Motor neuron (in vitro differentiated cells): ENCODE measurements at regions not wholly inside any gene's neighbourhood (a gene's known extent, or its start where the extent isn't known, plus 50 kb on each side); places are given as distances from the start of the nearest gene placed in this dataset.

Experiments
- ATAC-seq, 8 experiments: fragments of 200-7000 bp; cut with Tn5 transposase; replicated peaks in 6 of 8; 2 replicates each; pipeline ENCODE4 v1.8.0; 2021; ENCODE audit warnings: mild to moderate bottlenecking in 8 of 8, moderate library complexity in 8 of 8
- H3K27ac ChIP-seq, 2 donors: fragments of 250-450 bp; sonication (Bioruptor Pico); 2 replicates each; pipeline ENCODE4 v1.9.0; 2021; ENCODE audit warnings: antibody characterized with exemption in 2 of 2, mild to moderate bottlenecking in 2 of 2, moderate library complexity in 1 of 2
- H3K4me1 ChIP-seq, 2 donors: fragments of 250-450 bp; sonication (Bioruptor Pico); replicated peaks in 1 of 2; 2 replicates each; pipeline ENCODE4 v1.6.1; 2021; ENCODE audit warnings: antibody characterized with exemption in 2 of 2, mild to moderate bottlenecking in 2 of 2, moderate library complexity in 1 of 2
- H3K4me3 ChIP-seq, 5 donors: fragments of 250-450 bp; sonication (Bioruptor Pico); 2 replicates each; pipeline ENCODE4 v1.9.0; 2021; ENCODE audit warnings: antibody characterized with exemption in 5 of 5, mild to moderate bottlenecking in 5 of 5, moderate library complexity in 4 of 5
- WGBS, 10 experiments: fragments of 450-650 bp; shearing (Covaris generic); methylation state at CpG; one replicate each; pipeline ENCODE4 v1.0.0; 2022; 5-methylcytosine and 5-hydroxymethylcytosine counted together
- in situ Hi-C, 9 experiments: fragments of 400-800 bp; cut with MboI; loops; one replicate each; pipeline ENCODE4 v1.15.0; 2021; ENCODE audit warnings: low sequenced_read_pairs in 9 of 9, low pct_unique_long_range_greater_than_20kb in 2 of 9; ENCODE audit not compliant: unreplicated experiment in 9 of 9

DNA sequence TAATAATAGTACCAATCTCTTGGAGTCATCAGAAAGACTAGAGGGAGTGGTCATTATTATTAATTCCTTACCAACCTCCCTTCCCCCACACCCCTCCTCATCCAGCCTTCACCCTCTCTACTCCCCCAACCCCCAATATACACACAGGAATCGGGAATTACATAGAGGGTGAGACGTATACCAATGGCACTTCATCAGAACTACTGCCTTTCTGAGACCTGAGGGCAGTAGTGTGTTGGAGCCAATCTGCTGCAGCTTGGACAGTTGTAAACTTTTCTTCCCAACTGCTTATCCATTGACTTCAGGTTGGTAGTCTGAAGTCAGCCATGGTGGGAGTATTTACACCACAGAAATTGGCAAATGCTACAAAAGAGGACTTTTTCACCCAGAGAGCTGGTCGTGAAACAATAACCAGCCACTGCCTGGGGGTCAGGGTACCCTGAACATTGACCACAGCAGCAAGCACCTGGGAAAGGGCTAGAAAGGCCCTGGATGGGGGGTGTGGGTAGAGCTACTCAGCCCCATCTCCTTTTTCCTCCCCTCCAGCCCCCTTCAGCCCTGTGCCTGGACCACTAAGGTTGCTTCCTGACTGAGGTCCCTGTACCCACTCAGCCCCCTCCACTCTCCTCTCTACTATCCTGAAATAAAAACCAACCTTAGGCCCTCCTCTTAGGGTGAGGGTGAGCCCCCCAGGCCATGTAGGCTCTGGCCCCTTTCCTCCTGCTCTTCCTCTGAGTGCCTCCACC, 161.5 kb downstream of the MRPL14 start:
- in situ Hi-C loops, result no loop called here
- Histone ChIP-seq H3K27ac (no peak overlapping the region), H3K4me3 (no peak overlapping the region), H3K4me1 (peaks cover 7% of the 10 kb centered on the region in 2 donors)
- WGBS, 10 experiments, result 83% methylated on average over 2 of the region's 3 CpGs; no CpG with 5 or more reads in 9 of the 10 experiments
- ATAC-seq, result no peak

DNA sequence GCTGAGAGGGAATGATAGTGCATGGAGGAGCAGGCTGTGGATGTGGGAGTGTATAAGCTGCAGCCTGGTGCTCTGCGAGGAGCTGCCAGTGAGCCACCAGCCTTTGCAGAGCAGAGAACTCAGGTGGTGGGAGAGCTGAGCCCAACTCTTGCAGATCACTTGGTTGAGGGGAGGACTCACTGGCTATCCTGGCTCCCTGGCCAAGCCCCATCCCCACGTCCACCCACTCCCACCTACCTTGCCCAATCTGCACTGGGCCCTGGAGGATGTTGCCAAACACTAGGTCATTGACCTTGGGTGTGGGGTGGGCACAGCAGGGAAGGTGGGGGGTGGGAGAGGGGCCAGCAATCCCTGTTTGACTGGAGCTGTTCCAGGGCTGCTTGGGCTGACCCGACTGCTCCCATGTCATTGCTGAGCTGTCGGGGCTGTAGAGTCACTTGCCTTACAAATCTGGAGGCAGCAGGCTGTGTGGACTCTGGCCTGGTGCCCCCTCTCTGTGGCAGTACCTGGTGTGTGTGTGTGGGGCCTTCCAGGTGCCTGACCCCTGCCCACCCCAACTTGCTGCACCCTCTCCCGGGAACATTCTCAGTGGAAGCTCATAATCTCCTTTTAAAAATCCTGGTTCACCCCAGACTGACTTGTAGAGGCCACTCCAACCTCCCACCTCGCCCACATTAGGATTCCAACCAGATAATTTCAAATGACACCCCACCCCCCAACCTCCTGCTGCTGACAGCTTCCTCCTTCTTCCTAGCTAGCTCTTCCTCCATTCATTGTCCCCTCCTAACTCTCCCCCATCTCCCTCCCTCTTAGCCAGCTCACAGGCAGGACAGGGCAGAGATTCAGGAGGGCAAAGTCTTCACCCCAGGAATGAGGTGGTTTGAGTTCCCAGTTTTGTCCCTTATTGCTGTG, 162.3 kb downstream of the MRPL14 start:
- H3K27ac ChIP-seq, result no peak overlapping the region
- WGBS, 10 experiments, result 42 to 75% (median 73%) methylated on average over 1 to 4 of the region's 6 CpGs; no CpG with 5 or more reads in 6 of the 10 experiments
- in situ Hi-C loops, result no loop called here
- no peak overlapping the region for H3K4me3 ChIP-seq
- ATAC-seq, result no peak
- H3K4me1 ChIP-seq, result peaks cover 7% of the 10 kb centered on the region in 2 donors

DNA sequence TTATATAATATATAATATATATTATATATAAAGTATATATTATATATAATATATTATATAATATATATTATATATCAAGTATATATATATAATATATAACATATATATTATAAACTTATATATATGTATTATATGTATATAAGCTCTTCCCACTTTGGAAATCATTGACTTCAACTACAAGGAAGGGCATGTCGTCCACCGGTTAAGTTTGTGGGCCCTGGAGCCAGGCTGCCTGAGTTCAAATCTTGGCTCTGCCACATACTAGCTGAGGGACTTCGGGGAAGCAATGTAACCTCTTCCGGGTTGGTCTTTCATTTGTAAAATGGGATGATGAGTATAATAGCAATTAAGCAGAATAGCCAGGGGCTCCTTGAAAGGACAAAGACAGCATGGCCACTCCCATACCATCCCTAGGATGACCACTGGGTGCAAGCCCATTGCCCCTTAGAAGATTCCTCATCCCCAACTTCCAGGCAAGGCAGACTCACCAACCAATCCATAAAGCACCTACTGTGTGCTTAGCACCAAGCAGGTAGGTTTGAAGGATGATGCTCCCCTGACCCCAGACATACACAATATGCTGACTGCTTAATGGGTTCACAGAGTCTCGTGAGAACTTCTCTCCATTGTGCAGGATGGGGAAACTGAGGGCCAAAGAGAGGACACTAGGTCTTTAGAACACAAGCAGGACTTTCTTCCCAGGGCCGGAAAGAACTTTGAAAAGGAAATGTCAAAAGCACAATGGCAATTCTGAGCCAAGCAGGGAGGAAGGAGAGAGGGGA, 163.2 kb downstream of the MRPL14 start:
- ATAC-seq, result no peak
- no peak overlapping the region for H3K27ac ChIP-seq
- H3K4me3 ChIP-seq, result no peak overlapping the region
- in situ Hi-C loops, result no loop called here
- H3K4me1 ChIP-seq, result peaks cover 7% of the 10 kb centered on the region in 2 donors
- WGBS, 10 experiments, result 0 to 100% (median 65%) methylated on average over 1 to 6 of the region's 6 CpGs; no CpG with 5 or more reads in 1 of the 10 experiments

DNA sequence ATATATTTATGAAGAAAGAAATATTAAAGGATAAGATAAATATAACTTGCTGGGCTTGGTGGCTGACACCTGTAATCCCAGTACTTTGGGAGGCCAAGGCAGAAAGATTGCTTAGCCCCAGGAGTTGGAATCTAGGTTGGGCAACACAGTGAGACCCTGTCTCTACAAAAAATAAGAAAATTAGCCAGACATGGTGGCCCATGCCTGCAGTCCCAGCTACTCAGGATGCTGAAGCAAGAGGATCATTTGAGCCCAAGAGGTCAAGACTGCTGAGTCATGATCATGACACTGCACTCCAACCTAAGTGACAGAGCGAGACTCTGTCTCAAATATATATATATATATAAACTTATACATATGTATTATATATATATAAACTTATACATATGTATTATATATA, 164.0 kb downstream of the MRPL14 start:
- no peak for ATAC-seq
- peaks cover 2 to 3% of the 10 kb centered on the region in 2 donors for H3K4me1 ChIP-seq
- no peak overlapping the region for H3K4me3 ChIP-seq
- in situ Hi-C loops, result no loop called here
- WGBS, 10 experiments, result 90 to 100% (median 100%) methylated on average over 1 of the region's 1 CpG; no CpG with 5 or more reads in 6 of the 10 experiments
- no peak overlapping the region for H3K27ac ChIP-seq

DNA sequence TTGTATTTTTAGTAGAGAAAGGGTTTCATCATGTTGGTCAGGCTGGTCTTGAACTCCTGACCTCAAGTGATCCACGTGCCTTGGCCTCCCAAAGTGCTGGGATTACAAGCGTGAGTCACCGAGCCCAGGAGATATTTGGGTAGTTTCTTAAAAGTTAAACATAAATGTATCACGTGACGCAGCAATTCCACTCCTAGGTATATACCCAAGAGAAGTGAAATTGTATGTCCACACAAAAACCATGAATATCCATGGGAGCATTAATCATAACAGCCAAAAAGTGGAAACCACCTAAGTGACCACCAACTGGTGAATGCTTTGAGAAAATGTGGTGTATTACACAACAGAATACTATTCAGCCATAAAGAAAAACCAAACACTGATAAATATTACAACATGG, 164.8 kb downstream of the MRPL14 start:
- Histone ChIP-seq H3K4me1 (no peaks in the 10 kb centered on the region), H3K27ac (no peak overlapping the region), H3K4me3 (no peak overlapping the region)
- ATAC-seq, result no peak
- WGBS, 10 experiments, result 79 to 100% (median 93%) methylated on average over 2 to 5 of the region's 5 CpGs; no CpG with 5 or more reads in 1 of the 10 experiments
- in situ Hi-C loops, result no loop called here

DNA sequence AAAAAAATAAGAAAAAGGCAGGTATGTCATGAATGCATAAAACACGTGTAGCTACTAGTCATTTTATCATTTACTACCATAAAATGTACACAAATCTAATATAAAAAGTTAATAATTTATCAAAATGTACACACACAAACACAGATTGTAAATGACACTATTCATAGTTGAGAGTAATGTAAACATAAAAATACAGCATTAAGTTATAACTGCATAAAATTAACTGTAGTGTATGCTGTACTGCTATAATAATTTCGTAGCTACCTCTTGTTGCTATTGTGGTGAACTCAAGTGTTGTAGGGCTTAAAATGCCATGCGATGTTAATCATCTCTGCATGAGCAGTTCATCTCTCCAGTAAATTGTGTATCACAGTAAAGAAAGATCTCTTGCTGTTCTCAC, 170.0 kb downstream of the MRPL14 start:
- in situ Hi-C loops, result no loop called here

DNA sequence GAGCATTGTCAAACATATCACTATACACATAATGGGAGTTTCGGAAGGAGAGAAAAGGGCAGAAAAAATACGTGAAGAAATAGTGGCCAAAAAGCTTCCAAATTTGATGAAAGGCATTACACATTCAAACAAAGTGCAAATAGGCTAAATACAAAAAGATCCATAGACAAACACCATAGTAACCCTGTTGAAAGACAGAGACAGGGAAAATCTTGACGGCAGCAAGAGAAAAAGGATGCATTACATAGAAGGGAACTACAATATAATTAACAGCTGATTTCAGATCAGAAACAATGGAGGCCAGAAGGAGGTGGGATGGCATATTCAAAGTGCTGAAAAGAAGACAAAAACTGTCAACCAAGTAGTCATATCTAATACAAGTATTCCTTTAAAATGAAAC, 170.8 kb downstream of the MRPL14 start:
- WGBS, 10 experiments, result 63 to 100% (median 82%) methylated on average over 2 to 3 of the region's 3 CpGs; no CpG with 5 or more reads in 1 of the 10 experiments
- in situ Hi-C loops, result no loop called here
- H3K4me3 ChIP-seq, result no peak overlapping the region
- peaks cover 6 to 8% of the 10 kb centered on the region in 2 donors for H3K4me1 ChIP-seq
- no peak for ATAC-seq
- no peak overlapping the region for H3K27ac ChIP-seq

More for the DNA sequence above, 170.0 kb downstream of the MRPL14 start:
- WGBS, 10 experiments, result 27 to 91% (median 65%) methylated on average over 1 to 3 of the region's 3 CpGs; no CpG with 5 or more reads in 1 of the 10 experiments
- H3K4me1 ChIP-seq, result no peaks in the 10 kb centered on the region
- H3K4me3 ChIP-seq, result no peak overlapping the region
- no peak overlapping the region for H3K27ac ChIP-seq
- no peak for ATAC-seq

DNA sequence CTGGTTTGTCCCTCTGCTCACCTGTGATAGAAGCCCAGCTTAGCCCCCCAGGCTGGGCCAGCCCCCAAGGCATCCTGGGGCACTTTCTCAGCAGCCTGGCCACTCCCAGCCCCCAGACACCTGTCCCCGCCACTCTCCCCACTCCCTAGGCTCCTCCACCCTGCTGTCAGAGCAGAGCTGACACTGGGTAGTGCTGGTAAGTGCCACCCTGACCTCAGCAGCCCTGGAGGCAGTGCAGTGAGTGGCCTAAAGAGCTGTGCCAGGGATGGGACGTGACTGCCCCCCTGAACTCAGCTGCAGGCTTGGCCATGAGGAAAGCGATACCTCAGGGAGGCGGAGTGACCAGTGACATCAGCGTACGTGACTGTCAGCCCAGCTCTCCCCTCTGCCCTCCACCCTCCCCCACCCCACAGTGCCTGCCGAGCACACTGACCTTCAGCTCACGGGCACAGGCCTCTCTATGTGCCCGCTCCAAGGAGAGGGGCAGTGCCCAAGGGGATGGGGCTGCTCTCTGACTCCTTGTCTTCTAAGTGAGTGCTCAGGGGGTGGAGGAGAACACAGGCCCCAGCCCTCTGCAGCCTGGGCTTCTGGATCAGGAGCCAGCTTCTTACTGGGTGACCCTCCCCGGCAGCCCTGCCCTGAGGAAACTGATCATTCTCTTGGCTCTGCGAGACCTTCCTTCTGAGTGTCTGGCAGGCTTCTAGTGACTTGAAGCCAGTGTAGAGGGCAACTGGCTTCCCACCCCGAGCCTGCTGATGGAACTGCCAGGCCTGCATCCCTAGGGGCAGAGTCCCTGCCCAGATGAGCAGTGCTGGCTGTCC, 172.7 kb downstream of the MRPL14 start:
- in situ Hi-C loops, result no loop called here

DNA sequence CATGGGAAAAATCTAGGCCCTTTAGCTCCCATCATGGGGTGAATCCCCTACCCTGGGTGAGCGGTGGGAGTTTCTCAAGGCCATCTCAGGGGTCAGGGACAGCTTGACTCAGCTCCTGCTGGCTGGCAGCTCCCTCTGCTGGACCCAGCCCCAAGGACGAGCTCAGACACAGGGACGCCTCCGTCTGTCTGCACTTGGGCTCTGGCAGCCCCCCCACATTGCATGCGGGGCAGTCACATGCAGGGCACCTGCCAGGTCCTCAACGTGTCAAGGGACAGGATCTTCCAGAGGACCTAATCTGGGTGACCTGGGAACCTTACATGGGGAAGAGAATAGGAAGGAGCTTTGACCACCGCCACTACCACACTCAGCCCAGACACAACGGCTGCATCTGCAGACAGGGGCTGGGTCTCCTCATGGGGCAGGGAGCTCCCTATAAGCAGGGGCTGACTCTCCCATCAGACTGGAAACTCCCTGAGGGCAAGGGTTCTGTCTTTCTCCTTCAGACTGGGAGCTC, 173.4 kb downstream of the MRPL14 start:
- WGBS, 10 experiments, result 0 to 52% (median 50%) methylated on average over 2 to 4 of the region's 8 CpGs; no CpG with 5 or more reads in 7 of the 10 experiments
- peak in 2 of 8 experiments; percentile 20 to 31 for ATAC-seq
- no peak overlapping the region for H3K4me3 ChIP-seq
- in situ Hi-C loops, result no loop called here
- no peak overlapping the region for H3K27ac ChIP-seq
- H3K4me1 ChIP-seq, result peaks cover 11 to 16% of the 10 kb centered on the region in 2 donors

More for the DNA sequence above, 172.7 kb downstream of the MRPL14 start:
- Histone ChIP-seq H3K4me3 (no peak overlapping the region), H3K27ac (no peak overlapping the region), H3K4me1 (peaks cover 7 to 11% of the 10 kb centered on the region in 2 donors)
- ATAC-seq, result peak in 1 of 8 experiments; percentile 10
- 43 to 100% (median 80%) methylated on average over 1 to 3 of the region's 12 CpGs; no CpG with 5 or more reads in 5 of the 10 experiments for WGBS, 10 experiments

DNA sequence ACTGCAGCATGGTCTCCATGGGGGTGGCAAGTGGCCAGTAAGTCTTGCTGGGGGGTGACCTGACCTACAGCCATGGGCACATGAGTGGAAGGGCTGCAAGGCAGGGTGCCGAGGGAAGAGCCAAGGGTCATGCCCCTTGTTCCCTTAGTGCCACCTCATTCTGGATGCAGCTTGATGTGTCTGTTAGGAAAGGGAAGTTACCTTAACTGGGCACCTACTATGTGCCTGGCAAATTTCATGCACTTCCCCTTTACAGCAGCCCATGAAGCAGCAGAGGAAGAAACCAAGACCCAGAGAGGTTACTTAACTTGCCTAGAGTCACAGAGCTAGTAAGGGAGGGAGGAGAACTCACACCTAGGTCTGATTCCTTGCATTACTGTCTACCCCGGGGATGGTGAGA, 174.0 kb downstream of the MRPL14 start:
- in situ Hi-C loops, result no loop called here
- H3K27ac ChIP-seq, result no peak overlapping the region
- peaks cover 16 to 22% of the 10 kb centered on the region in 2 donors for H3K4me1 ChIP-seq
- no peak overlapping the region for H3K4me3 ChIP-seq
- no peak for ATAC-seq
- 50 to 85% (median 65%) methylated on average over 1 to 2 of the region's 2 CpGs; no CpG with 5 or more reads in 6 of the 10 experiments for WGBS, 10 experiments

DNA sequence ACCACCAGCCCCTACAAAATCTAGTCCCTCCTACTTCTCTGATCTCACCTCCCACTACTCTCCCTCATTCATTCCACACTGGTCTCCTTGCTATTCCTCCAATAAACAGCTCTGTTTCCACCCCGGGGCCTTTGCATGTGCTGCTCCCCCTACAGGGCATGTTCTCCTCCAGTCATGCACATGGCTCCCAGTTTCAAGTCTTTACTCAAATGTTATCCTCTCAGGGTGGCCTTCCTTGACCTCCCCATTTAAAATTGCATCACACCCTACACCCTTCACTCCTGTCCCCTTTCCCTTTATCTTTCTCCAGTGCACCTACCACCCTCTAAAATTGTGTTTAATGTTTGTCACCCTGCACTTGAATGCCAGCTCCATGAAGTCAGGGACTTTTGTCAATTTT, 174.5 kb downstream of the MRPL14 start:
- 71 to 100% (median 80%) methylated on average over 1 of the region's 1 CpG; no CpG with 5 or more reads in 3 of the 10 experiments for WGBS, 10 experiments

More for the DNA sequence above, 174.5 kb downstream of the MRPL14 start:
- peaks cover 16 to 24% of the 10 kb centered on the region in 2 donors for H3K4me1 ChIP-seq
- in situ Hi-C loops, result no loop called here
- ATAC-seq, result no peak
- no peak overlapping the region for H3K27ac ChIP-seq
- no peak overlapping the region for H3K4me3 ChIP-seq
